OCI-LY1 (cell line): ENCODE measurements at regions not wholly inside any gene's neighbourhood (a gene's known extent, or its start where the extent isn't known, plus 50 kb on each side); places are given as distances from the start of the nearest gene placed in this dataset.

ENCODE experiments used
- EZH2 ChIP-seq: fragments of 200-600 bp; sonication (generic), shearing (Covaris generic); IDR thresholded peaks from 2 replicates; pipeline ENCODE4 v1.8.0; 2017; ENCODE audit warnings: borderline replicate concordance, mixed run types, mild to moderate bottlenecking, antibody characterized with exemption, low read length, moderate library complexity, mixed read lengths
- TF ChIP-seq, protein P1 (sequence below): fragments of 200-600 bp; sonication (generic), shearing (Covaris generic); IDR thresholded peaks from 2 replicates; pipeline ENCODE4 v1.5.1; 2017; ENCODE audit warnings: mild to moderate bottlenecking, antibody characterized with exemption, low read length, moderate library complexity, mixed read lengths

- TF ChIP-seq, protein P1, sequence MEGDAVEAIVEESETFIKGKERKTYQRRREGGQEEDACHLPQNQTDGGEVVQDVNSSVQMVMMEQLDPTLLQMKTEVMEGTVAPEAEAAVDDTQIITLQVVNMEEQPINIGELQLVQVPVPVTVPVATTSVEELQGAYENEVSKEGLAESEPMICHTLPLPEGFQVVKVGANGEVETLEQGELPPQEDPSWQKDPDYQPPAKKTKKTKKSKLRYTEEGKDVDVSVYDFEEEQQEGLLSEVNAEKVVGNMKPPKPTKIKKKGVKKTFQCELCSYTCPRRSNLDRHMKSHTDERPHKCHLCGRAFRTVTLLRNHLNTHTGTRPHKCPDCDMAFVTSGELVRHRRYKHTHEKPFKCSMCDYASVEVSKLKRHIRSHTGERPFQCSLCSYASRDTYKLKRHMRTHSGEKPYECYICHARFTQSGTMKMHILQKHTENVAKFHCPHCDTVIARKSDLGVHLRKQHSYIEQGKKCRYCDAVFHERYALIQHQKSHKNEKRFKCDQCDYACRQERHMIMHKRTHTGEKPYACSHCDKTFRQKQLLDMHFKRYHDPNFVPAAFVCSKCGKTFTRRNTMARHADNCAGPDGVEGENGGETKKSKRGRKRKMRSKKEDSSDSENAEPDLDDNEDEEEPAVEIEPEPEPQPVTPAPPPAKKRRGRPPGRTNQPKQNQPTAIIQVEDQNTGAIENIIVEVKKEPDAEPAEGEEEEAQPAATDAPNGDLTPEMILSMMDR = no peak
- no peak for TF ChIP-seq EZH2
Measured at GRCh38 chrX:66889418-66889817, 250.5 kb upstream of the EDA2R start.
